OCI-LY1 (cell line): ENCODE measurements at regions not wholly inside any gene's neighbourhood (a gene's known extent, or its start where the extent isn't known, plus 50 kb on each side); places are given as distances from the start of the nearest gene placed in this dataset.

ENCODE experiments used
- H2AFZ ChIP-seq: fragments of 200-600 bp; sonication (generic), shearing (Covaris generic); 2 replicates; pipeline ENCODE4 v1.6.0; 2014; ENCODE audit warnings: antibody characterized with exemption, mild to moderate bottlenecking, low read length
- H3F3A ChIP-seq: fragments of 200-600 bp; sonication (generic), shearing (Covaris generic); 2 replicates; pipeline ENCODE4 v1.6.0; 2014; ENCODE audit warnings: mild to moderate bottlenecking, antibody characterized with exemption, low read length, moderate library complexity; ENCODE audit not compliant: insufficient read depth
- H3K27ac ChIP-seq: fragments of 200-600 bp; sonication (generic); 2 replicates; pipeline ENCODE4 v1.5.1; 2014; ENCODE audit warnings: low read length, mixed run types, mild to moderate bottlenecking, low read depth; ENCODE audit not compliant: poor library complexity, severe bottlenecking
- H3K27me3 ChIP-seq: fragments of 200-600 bp; sonication (generic); 2 replicates; pipeline ENCODE4 v1.6.0; 2014; ENCODE audit warnings: antibody characterized with exemption, mild to moderate bottlenecking, low read length, moderate library complexity; ENCODE audit not compliant: insufficient read depth
- H3K36me3 ChIP-seq: fragments of 200-600 bp; sonication (generic); 2 replicates; pipeline ENCODE4 v1.6.1; 2014; ENCODE audit warnings: mild to moderate bottlenecking, antibody characterized with exemption, low read length, moderate library complexity, mixed read lengths; ENCODE audit not compliant: insufficient read depth
- H3K4me1 ChIP-seq: fragments of 200-600 bp; sonication (generic); 2 replicates; pipeline ENCODE4 v1.5.1; 2014; ENCODE audit warnings: mild to moderate bottlenecking, low read length, moderate library complexity; ENCODE audit not compliant: insufficient read depth, severe bottlenecking
- H3K4me2 ChIP-seq: fragments of 200-600 bp; sonication (generic), shearing (Covaris generic); 2 replicates; pipeline ENCODE4 v1.6.1; 2014; ENCODE audit warnings: low read length
- H3K4me3 ChIP-seq: fragments of 200-600 bp; sonication (generic); 2 replicates; pipeline ENCODE4 v1.5.1; 2014; ENCODE audit warnings: low read length, low read depth, mild to moderate bottlenecking, mixed read lengths; ENCODE audit not compliant: poor library complexity, severe bottlenecking
- H3K79me2 ChIP-seq: fragments of 200-600 bp; shearing (Covaris generic); 2 replicates; pipeline ENCODE4 v1.6.1; 2016; ENCODE audit warnings: mixed run types, low read length, mixed read lengths; ENCODE audit not compliant: insufficient read depth
- H3K9ac ChIP-seq: fragments of 200-600 bp; sonication (generic), shearing (Covaris generic); 2 replicates; pipeline ENCODE4 v1.6.1; 2014; ENCODE audit warnings: mild to moderate bottlenecking, low read length, mixed read lengths
- H3K9me2 ChIP-seq: fragments of 200-600 bp; sonication (generic), shearing (Covaris generic); 2 replicates; pipeline ENCODE4 v1.6.1; 2014; ENCODE audit warnings: low read depth, mild to moderate bottlenecking, low read length, mixed read lengths
- H3K9me3 ChIP-seq: fragments of 200-600 bp; shearing (Covaris generic); 2 replicates; pipeline ENCODE4 v1.6.1; 2014; ENCODE audit warnings: low read length, mixed read lengths
- H4K20me1 ChIP-seq: fragments of 200-600 bp; sonication (generic), shearing (Covaris generic); 2 replicates; pipeline ENCODE4 v1.6.0; 2016; ENCODE audit warnings: mild to moderate bottlenecking, low read length; ENCODE audit not compliant: insufficient read depth
- EZH2 ChIP-seq: fragments of 200-600 bp; sonication (generic), shearing (Covaris generic); IDR thresholded peaks from 2 replicates; pipeline ENCODE4 v1.8.0; 2017; ENCODE audit warnings: borderline replicate concordance, mixed run types, mild to moderate bottlenecking, antibody characterized with exemption, low read length, moderate library complexity, mixed read lengths
- TF ChIP-seq, protein P1 (sequence below): fragments of 200-600 bp; sonication (generic), shearing (Covaris generic); IDR thresholded peaks from 2 replicates; pipeline ENCODE4 v1.5.1; 2017; ENCODE audit warnings: mild to moderate bottlenecking, antibody characterized with exemption, low read length, moderate library complexity, mixed read lengths

DNA sequence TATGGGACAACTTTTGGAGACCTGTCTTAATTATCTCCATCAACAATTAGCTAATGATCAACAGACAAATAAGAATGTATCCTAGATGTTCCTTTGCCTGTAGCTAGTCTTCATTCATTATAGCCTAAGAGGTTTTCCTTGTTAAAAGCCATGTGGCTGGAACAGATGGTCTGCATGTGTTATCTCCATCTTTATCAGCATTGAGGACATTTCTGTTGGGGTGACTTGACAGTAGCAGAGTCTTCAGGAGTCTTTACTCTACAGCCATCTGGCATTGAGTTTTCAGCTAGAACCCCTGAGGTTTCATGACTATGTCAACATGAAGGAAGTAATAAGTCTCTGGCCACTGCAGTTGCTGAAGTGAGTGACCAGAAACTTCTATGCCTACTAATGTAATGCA lies 106.6 kb upstream of the TLE4 start:
- no peaks in the 10 kb centered on the region for H3F3A ChIP-seq
- H3K79me2 ChIP-seq, result no peaks in the 10 kb centered on the region
- H3K4me1 ChIP-seq, result no peaks in the 10 kb centered on the region
- no peaks in the 10 kb centered on the region for H3K9me3 ChIP-seq
- H3K27ac ChIP-seq, result no peak overlapping the region
- no peak overlapping the region for H3K4me2 ChIP-seq
- no peaks in the 10 kb centered on the region for H3K36me3 ChIP-seq
- no peak overlapping the region for H3K9ac ChIP-seq
- TF ChIP-seq, protein P1, sequence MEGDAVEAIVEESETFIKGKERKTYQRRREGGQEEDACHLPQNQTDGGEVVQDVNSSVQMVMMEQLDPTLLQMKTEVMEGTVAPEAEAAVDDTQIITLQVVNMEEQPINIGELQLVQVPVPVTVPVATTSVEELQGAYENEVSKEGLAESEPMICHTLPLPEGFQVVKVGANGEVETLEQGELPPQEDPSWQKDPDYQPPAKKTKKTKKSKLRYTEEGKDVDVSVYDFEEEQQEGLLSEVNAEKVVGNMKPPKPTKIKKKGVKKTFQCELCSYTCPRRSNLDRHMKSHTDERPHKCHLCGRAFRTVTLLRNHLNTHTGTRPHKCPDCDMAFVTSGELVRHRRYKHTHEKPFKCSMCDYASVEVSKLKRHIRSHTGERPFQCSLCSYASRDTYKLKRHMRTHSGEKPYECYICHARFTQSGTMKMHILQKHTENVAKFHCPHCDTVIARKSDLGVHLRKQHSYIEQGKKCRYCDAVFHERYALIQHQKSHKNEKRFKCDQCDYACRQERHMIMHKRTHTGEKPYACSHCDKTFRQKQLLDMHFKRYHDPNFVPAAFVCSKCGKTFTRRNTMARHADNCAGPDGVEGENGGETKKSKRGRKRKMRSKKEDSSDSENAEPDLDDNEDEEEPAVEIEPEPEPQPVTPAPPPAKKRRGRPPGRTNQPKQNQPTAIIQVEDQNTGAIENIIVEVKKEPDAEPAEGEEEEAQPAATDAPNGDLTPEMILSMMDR, result no peak
- TF ChIP-seq EZH2, result no peak
- no peak overlapping the region for H3K4me3 ChIP-seq
- no peak overlapping the region for H2AFZ ChIP-seq
- no peaks in the 10 kb centered on the region for H4K20me1 ChIP-seq
- no peaks in the 10 kb centered on the region for H3K27me3 ChIP-seq
- H3K9me2 ChIP-seq, result no peaks in the 10 kb centered on the region

DNA sequence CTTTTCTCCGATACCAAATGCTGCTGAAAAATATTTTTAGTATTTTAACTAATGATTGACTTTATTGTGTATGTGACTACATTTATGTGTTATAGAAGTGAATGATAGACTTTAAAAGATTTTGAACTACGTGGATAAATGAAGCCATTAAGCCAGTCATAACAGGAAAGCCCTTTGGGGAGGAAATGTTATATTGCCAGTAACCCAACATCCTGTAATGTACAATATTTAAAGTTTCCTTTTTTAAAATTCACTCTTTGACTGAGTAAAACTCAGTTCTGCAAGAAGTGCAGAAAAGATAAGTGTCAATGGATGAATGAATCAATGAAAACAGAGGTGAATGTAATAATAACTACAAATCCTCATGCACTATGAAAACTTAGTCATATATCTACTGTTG lies 102.6 kb upstream of the TLE4 start:
- no peak overlapping the region for H3K9ac ChIP-seq
- H4K20me1 ChIP-seq, result no peaks in the 10 kb centered on the region
- no peaks in the 10 kb centered on the region for H3K9me2 ChIP-seq
- no peak for TF ChIP-seq EZH2
- TF ChIP-seq, protein P1, result no peak
- H3K4me1 ChIP-seq, result no peaks in the 10 kb centered on the region
- no peak overlapping the region for H3K27ac ChIP-seq
- no peak overlapping the region for H2AFZ ChIP-seq
- no peaks in the 10 kb centered on the region for H3K27me3 ChIP-seq
- no peaks in the 10 kb centered on the region for H3K9me3 ChIP-seq
- no peak overlapping the region for H3K4me3 ChIP-seq
- no peak overlapping the region for H3K4me2 ChIP-seq
- H3F3A ChIP-seq, result no peaks in the 10 kb centered on the region
- H3K79me2 ChIP-seq, result no peaks in the 10 kb centered on the region
- no peaks in the 10 kb centered on the region for H3K36me3 ChIP-seq

DNA sequence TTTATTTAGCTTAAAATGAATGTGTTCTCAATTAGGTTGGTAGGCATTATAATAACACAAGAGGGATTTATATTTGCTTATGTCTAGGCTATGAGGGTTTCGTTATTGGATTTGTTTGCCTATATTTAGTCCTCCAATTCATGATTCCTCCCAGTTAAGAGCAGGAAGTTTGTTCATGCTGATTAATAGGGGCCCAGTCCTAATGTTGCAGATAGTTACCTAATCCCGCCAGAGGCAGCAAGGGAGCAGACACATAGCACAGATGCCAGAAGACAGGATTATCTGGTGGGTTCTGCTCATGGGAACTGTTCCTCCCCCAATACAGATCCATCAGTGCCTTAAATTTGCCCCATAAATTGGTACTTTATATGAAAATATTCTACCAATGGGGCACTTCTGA lies 100.8 kb upstream of the TLE4 start:
- Histone ChIP-seq H3K4me1 (no peaks in the 10 kb centered on the region), H3K4me3 (no peak overlapping the region), H3K27ac (no peak overlapping the region), H3F3A (no peaks in the 10 kb centered on the region), H3K79me2 (no peaks in the 10 kb centered on the region), H3K9me2 (no peaks in the 10 kb centered on the region), H3K9me3 (no peaks in the 10 kb centered on the region), H3K27me3 (no peaks in the 10 kb centered on the region), H3K4me2 (no peak overlapping the region), H4K20me1 (no peaks in the 10 kb centered on the region), H2AFZ (no peak overlapping the region), H3K36me3 (no peaks in the 10 kb centered on the region), H3K9ac (no peak overlapping the region)
- TF ChIP-seq, protein P1, result no peak
- no peak for TF ChIP-seq EZH2
